Tibial nerve (tissue), 4 donors: ENCODE measurements at regions not wholly inside any gene's neighbourhood (a gene's known extent, or its start where the extent isn't known, plus 50 kb on each side); places are given as distances from the start of the nearest gene placed in this dataset.

Experiments used
- DNase-seq, 2 donors: peaks; one replicate each; pipeline ENCODE4 v3.0.0-alpha.2; 2019; ENCODE audit warnings: low spot score in 2 of 2
- H3K27ac ChIP-seq, 4 donors: fragments of 200-600 bp; sonication (generic) in 3 of 4; one replicate each; pipeline ENCODE4 v1.5.1; 2017 to 2019; ENCODE audit warnings: mild to moderate bottlenecking in 1 of 4
- H3K27me3 ChIP-seq, 2 donors: fragments of 200-600 bp; sonication (generic) in 1 of 2; one replicate each; pipeline versions ENCODE4 v1.5.1 to v1.6.0; 2017 to 2019
- H3K36me3 ChIP-seq, 3 donors: fragments of 200-600 bp; sonication (generic); one replicate each; pipeline ENCODE4 v1.5.1; 2018 to 2019
- H3K4me1 ChIP-seq, 4 donors: fragments of 200-600 bp; sonication (generic) in 3 of 4; one replicate each; pipeline ENCODE4 v1.5.1; 2017 to 2019
- H3K4me3 ChIP-seq, 4 donors: fragments of 200-600 bp; sonication (generic) in 3 of 4; one replicate each; pipeline ENCODE4 v1.5.1; 2017 to 2019; ENCODE audit warnings: mild to moderate bottlenecking in 1 of 4, moderate library complexity in 1 of 4
- H3K9me3 ChIP-seq, 4 donors: fragments of 200-600 bp; sonication (generic) in 3 of 4; one replicate each; pipeline ENCODE4 v1.5.1; 2017 to 2019
- CTCF ChIP-seq, 5 experiments: fragments of 200-600 bp in 3 of 5; fragments of 450-650 bp in 2 of 5; sonication (generic) in 3 of 5; IDR thresholded peaks; one replicate each; pipeline ENCODE4 v1.5.1; 2016 to 2019; ENCODE audit warnings: antibody characterized with exemption in 5 of 5, mild to moderate bottlenecking in 3 of 5, moderate library complexity in 2 of 5
- EP300 ChIP-seq, 2 donors: sonication (generic); formaldehyde crosslinking; IDR thresholded peaks; one replicate each; pipeline ENCODE4 v1.6.1; 2017; ENCODE audit warnings: antibody characterized with exemption in 2 of 2, mild to moderate bottlenecking in 1 of 2
- POLR2A ChIP-seq, 2 donors: fragments of 450-650 bp; IDR thresholded peaks; one replicate each; pipeline ENCODE4 v1.6.1; 2017; ENCODE audit warnings: antibody characterized with exemption in 2 of 2, mild to moderate bottlenecking in 2 of 2, moderate library complexity in 2 of 2
- WGBS, 2 donors: methylation state at CpG; one replicate each; pipeline ENCODE4 v1.1.5; 2018; 5-methylcytosine and 5-hydroxymethylcytosine counted together

- Histone ChIP-seq H3K27me3 (peaks cover 0 to 6% of the 10 kb centered on the region in 2 donors), H3K4me3 (no peak overlapping the region), H3K27ac (no peak overlapping the region), H3K4me1 (no peaks in the 10 kb centered on the region), H3K9me3 (no peaks in the 10 kb centered on the region), H3K36me3 (no peaks in the 10 kb centered on the region)
- WGBS, 2 donors: 96% methylated on average over 1 of the region's 1 CpG
- no peak for DNase-seq
- TF ChIP-seq POLR2A (IDR thresholded peaks at IDR 0.05) (no peak), CTCF (IDR thresholded peaks at IDR 0.05) (no peak), EP300 (IDR thresholded peaks at IDR 0.05) (no peak)
These were observed 237.3 kb downstream of the PMP22 start for GRCh38 chr17:15027853-15028252.

GRCh38 chr17:15026088-15026487 lies 239.0 kb downstream of the PMP22 start:
- H3K4me3 ChIP-seq: no peak overlapping the region
- DNase-seq: no peak
- H3K36me3 ChIP-seq: no peaks in the 10 kb centered on the region
- no peaks in the 10 kb centered on the region for H3K4me1 ChIP-seq
- H3K27ac ChIP-seq: no peak overlapping the region
- no peak for TF ChIP-seq EP300 (IDR thresholded peaks at IDR 0.05)
- TF ChIP-seq POLR2A (IDR thresholded peaks at IDR 0.05): no peak
- no peak for TF ChIP-seq CTCF (IDR thresholded peaks at IDR 0.05)
- peaks cover 0 to 3% (median 0%) of the 10 kb centered on the region in 4 donors for H3K9me3 ChIP-seq
- 58 to 60% methylated on average over 2 of the region's 2 CpGs for WGBS, 2 donors
- H3K27me3 ChIP-seq: no peaks in the 10 kb centered on the region

- no peak for DNase-seq
- Histone ChIP-seq H3K4me1 (no peaks in the 10 kb centered on the region), H3K27me3 (no peaks in the 10 kb centered on the region), H3K27ac (no peak overlapping the region), H3K4me3 (no peak overlapping the region), H3K36me3 (no peaks in the 10 kb centered on the region), H3K9me3 (peaks cover 0 to 3% (median 0%) of the 10 kb centered on the region in 4 donors)
- WGBS, 2 donors: 88 to 93% methylated on average over 8 to 10 of the region's 10 CpGs
- TF ChIP-seq CTCF (IDR thresholded peaks at IDR 0.05): no peak
- TF ChIP-seq EP300 (IDR thresholded peaks at IDR 0.05): no peak
- no peak for TF ChIP-seq POLR2A (IDR thresholded peaks at IDR 0.05)
These were observed 241.4 kb downstream of the PMP22 start for GRCh38 chr17:15023589-15024336.

- 91 to 93% methylated on average over 3 of the region's 3 CpGs for WGBS, 2 donors
- no peak for DNase-seq
- H3K27ac ChIP-seq: no peak overlapping the region
These were observed 246.0 kb downstream of the PMP22 start for GRCh38 chr17:15019158-15019557.

More at GRCh38 chr17:15019158-15019557, 246.0 kb downstream of the PMP22 start:
- Histone ChIP-seq H3K27me3 (no peaks in the 10 kb centered on the region), H3K4me1 (no peaks in the 10 kb centered on the region), H3K36me3 (no peaks in the 10 kb centered on the region), H3K9me3 (peaks cover 0 to 3% (median 0%) of the 10 kb centered on the region in 4 donors), H3K4me3 (no peak overlapping the region)
- TF ChIP-seq EP300 (IDR thresholded peaks at IDR 0.05): no peak
- no peak for TF ChIP-seq POLR2A (IDR thresholded peaks at IDR 0.05)
- TF ChIP-seq CTCF (IDR thresholded peaks at IDR 0.05): no peak
